HG02623 (cell line): ENCODE measurements at regions not wholly inside any gene's neighbourhood (a gene's known extent, or its start where the extent isn't known, plus 50 kb on each side); places are given as distances from the start of the nearest gene placed in this dataset.
"Not testable (repeated sequence)": the region's sequence is repeated elsewhere in the genome, so short reads cannot be mapped to it uniquely, and the experiment has no call there.

Source experiments
- ATAC-seq: cut with Tn5 transposase; IDR thresholded peaks from one replicate; pipeline ENCODE4 v1.9.1; 2021; ENCODE audit warnings: moderate library complexity; ENCODE audit not compliant: unreplicated experiment

DNA sequence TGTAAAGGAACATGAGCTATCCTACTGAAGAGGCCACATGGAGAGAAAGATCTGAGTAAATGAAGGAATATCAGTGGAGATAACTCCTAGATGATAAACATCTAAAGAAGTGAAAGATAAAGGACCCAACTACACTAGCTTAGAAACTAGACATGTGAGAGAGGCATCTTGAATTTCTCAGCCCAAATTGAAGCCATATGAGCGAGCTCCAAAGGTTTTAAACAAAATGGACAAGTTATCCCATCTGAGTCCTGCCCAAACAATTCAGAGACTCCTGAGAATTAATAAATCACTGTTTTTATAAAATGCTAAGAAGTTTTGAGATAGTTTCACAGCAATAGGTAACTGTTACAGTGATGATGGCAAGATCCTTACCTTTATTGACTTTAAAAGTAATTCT lies 438.9 kb downstream of the NAV3 start:
- ATAC-seq, result no peak

DNA sequence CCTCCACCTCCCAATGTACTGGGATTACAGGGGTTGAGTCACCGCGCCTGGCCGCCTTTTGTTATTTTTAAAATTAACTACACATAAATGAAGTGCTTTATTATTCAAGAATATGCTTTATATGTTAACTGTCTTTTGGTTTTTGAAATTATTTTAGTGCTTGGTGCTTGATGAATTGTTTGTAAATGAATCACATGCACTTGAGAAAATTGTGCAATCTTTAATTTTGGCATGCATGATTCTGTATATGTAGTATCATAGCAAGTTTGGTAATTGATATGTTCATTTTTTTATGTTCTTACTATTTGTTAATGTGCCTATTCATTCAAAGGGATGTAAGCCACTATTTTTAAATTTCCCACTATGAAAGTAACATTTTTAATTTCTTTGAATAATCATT lies 440.9 kb downstream of the NAV3 start:
- no peak for ATAC-seq

DNA sequence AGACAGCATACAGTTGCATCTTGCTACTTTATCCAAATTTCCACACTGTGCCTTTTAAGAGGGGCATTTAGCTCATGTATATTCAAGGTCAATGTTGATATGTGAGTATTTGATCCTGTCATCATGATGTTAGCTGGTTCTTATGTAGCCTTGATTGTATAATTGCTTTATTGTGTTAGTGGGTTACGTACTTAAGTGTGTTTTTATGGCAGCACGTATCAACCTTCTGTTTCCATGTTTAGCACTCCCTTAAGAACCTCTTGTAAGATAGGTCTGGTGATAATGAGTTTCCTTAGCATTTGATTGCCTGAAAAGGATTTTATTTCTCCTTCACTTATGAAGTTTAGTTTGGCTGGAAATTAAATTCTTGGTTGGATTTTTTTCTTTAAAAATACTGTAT lies 445.2 kb downstream of the NAV3 start:
- ATAC-seq, result no peak

DNA sequence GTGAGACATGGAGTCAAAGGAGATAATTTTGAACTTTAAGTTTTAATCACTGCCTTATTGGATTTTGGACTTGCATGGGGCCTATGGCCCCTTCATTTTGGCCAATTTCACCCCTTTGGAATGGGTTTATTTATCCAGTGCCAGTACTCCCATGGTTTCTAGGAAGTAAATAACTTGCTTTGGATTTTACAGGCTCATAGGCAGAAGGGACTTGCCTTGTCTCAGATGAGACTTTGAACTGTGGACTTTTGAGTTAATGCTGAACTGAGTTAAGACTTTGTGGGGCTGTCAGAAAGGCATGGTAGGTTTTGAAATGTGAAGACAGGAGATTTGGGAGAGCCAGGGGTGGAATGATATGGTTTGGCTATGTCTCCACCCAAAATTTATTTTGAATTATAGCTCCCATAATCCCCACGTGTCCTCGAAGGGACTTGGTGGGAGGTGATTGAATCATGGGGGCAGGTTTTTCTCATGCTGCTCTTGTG lies 448.1 kb downstream of the NAV3 start:
- no peak for ATAC-seq

DNA sequence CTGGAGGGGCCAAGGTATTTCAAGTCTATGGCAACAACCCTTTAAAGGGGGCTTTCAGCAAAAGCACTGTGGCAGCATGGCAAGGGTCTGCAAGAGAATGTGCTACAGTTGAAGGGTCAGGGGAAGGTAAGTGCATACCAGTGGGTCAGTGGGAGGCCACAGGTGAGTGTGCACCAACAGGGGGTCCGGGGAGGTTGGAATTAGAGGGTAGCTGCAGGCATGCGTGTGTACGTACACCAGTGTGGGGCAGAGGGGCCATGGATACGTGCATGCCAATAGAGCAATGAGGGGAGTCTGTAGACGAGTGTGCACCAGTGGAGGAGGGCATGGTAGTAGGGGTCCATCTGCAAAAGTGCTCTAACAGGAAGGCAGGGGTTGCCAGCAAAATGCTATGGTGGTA lies 448.9 kb downstream of the NAV3 start:
- no peak for ATAC-seq

DNA sequence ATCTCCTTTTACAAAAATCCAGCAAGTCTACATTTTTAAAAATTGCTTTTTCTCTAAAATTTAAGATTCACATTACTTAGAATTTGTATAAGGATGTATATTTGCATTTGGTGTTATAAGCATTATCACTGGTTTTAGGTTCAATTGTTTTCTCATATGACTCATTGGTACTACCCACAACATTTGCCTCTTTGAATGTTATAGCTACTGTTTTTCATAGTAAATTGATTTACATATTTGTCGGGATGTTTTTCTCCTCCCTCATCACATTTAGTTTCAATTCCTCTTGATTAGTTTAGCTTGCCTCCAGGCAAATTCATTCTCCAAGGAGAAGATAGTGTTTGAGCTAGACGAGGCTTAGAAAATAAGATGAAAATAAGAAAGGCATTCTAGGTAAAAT lies 450.4 kb downstream of the NAV3 start:
- not testable (repeated sequence) for ATAC-seq

DNA sequence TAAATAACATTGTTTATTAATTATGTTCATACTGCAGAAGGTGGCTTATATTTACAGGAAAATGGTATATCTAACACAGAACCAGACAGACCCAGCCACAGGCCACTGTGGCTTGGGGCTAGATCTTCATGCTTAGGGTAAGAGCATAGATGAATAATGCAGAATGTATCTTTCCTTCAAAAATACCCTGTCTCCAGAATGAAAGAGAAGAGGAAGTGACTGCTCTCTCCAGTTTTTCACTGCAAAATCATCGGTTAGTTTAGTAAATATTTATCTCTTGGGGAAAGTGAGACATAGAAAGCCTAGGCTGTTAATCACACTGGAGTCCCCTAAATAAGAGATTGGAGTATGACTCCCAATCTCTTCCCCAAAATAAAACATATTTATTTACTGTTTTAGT lies 453.7 kb downstream of the NAV3 start:
- no peak for ATAC-seq

DNA sequence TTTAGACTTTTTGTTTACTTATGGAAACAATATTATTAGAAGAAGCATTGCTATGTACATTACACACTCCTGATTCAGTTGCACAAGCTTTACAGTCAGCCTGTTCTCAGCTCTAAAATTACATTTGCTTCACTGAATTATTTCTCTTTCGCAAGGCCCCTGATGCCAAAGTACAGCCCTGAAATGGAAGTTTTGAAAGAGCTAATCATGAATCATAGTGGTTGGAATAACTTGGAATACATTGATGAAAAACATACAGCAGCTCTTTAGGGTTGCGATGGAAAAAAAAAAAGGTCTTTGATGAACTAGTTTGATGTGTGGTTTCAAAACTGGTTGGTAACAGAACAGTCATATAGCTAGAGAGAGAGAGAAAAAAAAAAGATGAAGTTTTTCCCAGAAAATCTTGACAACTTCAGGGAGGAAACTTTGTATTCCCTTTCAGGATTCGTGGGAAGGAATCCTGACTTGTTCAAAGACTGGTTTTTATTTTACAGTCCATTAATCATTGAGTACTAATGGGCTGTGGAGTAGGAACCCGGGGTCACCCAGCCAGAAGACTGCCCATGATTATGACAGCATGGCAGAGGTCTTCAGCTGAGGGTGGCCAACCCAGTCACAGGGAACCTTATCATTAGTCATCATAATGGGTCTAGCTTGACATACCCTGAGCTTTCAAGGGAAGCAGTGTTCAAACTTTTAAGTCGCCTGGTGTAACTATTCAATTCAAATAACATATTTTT lies 460.1 kb downstream of the NAV3 start:
- no peak for ATAC-seq

DNA sequence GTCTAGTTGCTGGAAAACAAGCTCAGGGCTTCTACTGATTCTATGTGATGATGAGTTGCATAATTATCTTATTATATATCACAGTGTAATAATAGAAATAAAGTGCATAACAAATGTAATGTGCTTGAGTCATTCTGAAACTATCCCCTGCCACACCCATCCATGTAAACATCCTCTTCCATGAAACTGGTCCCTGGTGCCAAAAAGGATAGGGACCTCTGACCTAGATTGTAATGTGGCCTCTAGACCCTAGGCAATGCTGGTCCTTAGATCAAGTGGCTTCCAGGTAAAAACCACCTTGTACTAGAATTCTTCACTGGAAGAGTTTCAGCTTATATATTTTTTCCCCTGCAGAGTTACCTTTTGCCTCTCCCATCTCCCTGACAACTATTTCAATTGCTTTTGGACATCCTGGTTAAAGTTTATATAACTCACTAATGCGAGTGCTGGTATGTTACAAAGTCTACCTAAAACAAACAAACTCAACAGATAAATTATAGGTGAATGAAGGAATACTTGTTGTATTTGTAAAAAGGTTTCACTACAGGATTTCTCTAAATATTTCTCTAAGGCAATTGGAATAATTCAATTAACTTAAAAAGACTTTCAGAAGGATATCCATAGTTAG lies 462.5 kb downstream of the NAV3 start:
- no peak for ATAC-seq

DNA sequence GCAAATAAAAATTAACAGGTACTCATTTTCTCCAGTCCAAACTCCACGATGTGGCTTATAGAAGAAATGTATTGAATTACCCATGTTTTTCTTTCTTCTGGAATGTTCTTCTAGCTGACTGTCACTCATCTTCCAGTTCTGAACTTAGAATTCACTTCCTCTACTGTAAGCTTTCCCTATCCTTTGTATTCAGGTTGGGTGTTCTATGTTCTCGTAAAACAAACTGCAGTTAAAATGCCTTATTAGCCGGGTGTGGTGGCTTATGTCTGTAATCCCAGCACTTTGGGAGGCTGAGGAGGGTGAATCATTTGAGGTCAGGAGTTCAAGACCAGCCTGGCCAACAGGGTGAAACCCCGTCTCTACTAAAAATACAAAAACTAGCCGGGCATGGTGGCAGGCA lies 470.6 kb downstream of the NAV3 start:
- ATAC-seq, result not testable (repeated sequence)

DNA sequence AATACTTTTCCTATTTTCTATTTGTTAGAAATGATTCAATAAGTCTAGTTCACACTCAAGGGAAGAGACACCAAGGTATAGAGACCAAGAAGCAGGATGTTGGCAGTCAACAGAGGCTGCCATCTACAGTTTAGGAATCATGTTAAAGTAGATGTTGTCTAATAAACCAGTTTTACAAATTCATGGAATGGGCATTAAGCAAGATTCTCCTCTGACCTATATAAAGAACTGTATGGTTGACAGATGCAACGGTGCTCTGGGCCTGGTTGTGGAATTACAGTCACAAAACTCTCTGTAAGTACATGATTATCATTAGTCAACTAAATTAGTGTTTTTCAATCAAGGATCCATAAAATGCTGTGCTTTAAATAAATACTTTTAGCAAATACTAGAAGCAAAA lies 475.1 kb downstream of the NAV3 start:
- no peak for ATAC-seq

DNA sequence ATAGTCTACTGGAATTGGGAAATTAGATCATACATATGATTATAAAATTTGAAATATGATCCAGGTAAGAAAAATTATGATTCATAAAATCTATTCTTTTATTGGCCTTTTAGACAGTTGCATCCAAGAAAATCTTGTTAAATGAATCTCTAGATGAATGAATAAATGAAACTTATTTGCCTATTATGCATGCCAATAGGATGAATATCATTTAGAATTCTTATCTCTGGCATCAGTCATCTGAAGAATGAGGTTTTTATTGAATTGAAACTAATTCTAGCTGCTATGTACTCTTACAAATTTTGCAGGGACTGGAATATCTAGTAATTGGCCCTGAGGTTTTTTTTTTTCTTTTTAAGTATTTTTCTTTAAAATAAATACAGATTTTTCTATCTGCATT lies 475.5 kb downstream of the NAV3 start:
- no peak for ATAC-seq

DNA sequence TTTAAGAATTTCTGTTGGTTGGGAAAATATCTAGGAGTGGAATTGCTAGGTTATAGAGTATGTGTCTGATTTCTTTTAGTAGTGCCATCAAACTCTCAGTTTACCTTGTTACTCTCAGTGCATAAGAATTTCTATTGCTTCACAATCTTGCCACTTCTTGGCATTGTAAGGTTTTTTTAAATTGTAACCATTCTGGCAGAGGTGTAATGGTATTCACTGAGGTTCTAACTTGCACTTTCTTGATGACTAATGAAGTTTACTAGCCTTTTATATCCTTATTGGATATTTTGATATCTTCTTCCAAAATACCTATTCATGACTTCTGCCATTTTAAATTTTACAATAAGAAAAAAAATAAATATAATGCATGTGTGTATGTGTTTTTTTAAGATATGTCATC lies 478.0 kb downstream of the NAV3 start:
- no peak for ATAC-seq

DNA sequence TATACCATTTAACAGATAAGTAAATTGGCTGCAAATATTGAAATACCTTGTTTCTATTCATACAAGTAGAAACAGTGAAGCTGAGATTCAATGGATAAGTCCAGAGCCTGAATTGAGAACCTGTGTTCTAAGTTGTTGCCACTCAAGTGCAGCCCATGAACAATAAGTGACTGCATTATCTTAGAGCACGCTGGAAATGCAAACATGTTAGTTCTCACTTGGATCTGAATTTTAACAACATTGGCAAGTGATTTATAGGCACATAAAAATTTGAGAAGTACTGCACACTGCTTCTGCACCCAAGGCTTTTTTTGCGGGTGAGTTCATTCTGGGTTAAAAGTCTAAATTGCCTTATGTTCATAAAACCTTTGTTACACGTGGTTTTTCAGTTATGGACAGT lies 484.3 kb downstream of the NAV3 start:
- ATAC-seq, result no peak

DNA sequence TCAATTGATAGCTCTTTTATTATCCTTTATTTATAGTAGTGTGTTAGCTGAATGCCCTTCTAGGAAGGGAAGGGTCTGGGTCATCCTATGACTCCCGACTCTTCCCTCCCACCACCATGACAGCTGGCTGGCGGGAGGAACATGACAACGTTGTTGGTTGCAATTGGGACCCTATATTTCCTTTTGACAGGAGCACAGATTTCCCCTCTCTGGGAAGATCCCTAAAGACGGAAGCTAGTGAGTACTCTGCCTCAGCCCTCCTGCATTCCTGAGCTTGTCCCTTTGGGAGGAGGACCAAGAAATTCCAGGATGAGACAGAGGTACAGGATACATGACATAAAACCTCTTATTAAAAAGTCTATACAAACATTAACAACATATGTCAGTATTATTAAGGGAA lies 485.4 kb downstream of the NAV3 start:
- ATAC-seq, result no peak

DNA sequence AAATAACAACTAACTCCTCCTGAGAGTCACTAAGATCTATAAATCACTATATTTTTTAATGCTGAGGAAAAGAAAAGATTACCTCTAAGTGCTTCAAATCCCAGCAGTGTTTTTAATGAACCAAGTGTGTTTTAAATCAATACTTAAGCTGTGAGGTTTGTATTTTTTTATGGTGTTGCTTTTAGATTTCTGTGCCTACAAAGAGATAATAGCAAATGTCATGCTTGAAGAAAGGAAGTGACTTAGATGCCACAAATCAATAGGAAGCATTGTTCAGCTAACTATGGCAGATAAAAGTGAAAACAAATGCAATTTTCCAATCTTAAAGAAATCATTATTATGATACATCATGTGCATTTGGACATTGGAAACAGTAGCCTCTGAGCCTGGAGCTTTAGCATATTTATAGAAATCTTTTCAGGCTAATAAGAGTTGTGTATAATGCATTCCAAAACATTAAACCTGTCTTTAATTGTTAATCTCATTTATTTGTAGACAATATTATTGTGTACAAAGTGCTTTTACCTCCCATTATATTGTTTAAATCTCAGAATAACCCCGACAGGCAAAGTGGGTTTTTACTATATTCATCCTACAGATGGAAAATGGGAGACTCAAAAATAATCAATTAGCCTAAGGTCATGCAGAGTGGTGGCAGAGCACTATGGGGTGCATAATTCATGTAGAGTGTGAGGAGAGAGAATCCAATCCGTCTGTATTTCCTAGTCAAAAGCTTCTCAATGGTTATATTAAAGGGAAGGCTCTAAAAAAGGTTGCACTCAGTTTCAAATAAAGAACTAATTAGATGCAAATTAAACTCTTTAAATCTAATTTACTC lies 486.2 kb downstream of the NAV3 start:
- no peak for ATAC-seq

DNA sequence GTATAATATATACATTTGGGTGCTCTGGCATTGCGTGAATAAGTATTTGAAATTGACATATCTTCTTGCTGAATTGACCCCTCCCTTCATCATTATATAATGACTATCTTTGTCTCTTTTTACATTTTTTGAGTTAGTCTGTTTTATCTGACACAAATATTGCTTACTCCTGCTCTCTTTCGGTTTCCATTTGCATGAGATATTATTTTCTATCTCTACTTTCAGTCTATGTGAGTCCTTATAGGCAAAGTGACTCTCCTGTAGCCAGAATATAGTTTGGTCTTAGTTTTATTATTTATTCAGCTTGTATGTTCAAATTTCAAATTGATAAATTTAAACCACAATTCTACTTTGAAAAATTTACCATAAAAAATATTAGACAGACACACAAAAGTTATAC lies 491.0 kb downstream of the NAV3 start:
- no peak for ATAC-seq

DNA sequence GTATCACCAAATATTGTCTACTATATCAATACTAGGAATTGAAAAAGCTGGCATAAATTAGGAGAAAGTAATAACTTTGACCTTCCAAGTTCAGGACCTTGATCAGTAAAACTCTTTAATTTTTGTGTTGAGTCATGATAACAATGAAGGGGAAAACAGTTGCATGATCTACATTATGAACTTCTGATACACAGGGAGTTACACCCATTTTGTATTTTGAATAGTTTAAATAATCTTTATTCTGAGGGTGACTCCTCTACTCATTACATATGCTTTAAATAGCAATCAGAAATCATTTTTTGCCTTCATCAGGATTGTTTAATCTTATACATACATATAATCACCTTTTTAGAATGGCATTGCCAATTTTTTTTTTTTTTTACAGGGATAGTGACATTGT lies 492.5 kb downstream of the NAV3 start:
- no peak for ATAC-seq

DNA sequence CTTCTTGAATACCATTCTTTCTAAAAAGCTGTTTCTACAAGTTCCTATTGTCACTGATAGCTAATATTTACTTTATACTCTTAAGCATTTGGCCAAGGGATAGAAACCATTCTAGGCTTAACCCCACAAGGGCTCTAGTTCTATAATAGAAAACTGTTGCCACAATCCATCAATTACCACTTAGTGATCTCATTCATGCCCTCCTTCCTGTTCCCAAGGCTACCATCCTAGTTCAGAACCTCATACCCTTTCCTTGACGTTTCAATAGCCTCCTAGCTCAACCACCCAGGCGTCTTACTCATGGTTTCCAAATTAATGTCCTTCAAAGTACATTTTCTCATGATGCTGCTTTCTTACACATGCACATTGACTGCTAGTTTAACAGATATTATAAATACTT lies 493.5 kb downstream of the NAV3 start:
- no peak for ATAC-seq

DNA sequence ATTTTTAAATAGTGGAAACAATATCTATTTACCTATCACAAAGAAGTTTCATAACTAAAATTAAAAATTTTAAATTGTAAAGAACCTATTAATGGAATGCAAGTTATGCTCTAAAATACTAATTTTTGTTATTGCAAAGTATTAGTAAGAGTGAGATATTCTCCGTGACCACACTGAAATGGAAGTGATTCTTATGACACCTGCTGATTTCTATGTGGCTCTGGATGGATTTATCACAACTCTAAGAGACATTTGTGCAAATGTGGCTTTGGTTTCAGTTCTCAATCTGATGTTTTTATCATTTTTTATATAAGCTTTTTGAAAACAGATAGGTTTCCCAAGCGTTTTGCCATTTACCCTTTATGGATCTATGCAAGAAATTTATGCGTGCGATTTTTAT lies 497.8 kb downstream of the NAV3 start:
- ATAC-seq, result no peak

DNA sequence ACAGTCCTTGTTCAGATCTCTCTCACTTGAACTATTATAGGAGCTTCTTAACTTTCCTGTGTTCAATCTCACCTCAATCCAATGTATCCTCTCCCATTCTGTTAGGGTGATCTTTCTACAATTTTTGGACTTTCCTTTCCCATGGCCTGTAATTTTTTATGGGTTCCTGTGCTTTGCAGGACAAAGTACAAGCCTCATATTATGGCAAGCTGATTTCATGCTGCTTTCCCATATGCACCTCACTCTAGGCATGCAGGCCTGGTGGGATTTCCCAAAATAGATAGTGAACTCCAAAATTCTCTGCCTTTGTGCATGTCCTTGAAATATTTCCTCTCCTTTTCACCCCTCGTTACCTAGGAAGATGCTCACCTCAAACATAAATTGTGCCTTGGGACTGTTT lies 499.4 kb downstream of the NAV3 start:
- ATAC-seq, result no peak

DNA sequence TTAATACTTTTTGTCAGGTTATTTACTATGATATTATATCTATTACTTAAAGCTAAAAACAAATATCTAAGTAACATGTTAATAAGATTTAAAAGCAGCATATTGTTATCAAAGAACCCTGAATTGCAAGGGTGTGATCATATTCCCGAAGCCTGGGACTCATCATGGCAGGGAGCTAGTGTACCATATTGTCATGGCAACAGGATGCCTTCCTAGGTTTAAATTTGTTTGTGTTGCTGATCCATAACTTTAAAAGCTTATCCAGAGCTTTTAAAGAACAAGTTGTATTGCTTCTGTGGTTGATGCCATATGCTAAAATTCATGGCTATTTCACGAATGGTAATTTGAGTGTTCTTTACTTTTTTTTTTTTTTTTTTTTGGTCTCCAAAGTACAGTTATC lies 500.5 kb downstream of the NAV3 start:
- no peak for ATAC-seq
